NCI-H1092 treated with DMSO at 0.1 percent for 48 hours (cell line): ENCODE measurements at regions not wholly inside any gene's neighbourhood (a gene's known extent, or its start where the extent isn't known, plus 50 kb on each side); places are given as distances from the start of the nearest gene placed in this dataset.

ENCODE experiments used
- DNase-seq: peaks from one replicate; lab custom pipeline; 2025; lab: John Stamatoyannopoulos, UW

- no peak for DNase-seq
These were observed 246.5 kb upstream of the MDFIC2 start for GRCh38 chr3:70558956-70559355.

GRCh38 chr3:70557976-70558375 is 245.5 kb upstream of the MDFIC2 start:
- DNase-seq: no peak

- DNase-seq: no peak
These were observed 243.6 kb upstream of the MDFIC2 start for GRCh38 chr3:70556056-70556455.

- DNase-seq: no peak
These were observed 241.7 kb upstream of the MDFIC2 start for GRCh38 chr3:70554170-70554569.

- DNase-seq: peak; percentile 21
These were observed 238.4 kb upstream of the MDFIC2 start for GRCh38 chr3:70550723-70551319.

GRCh38 chr3:70546679-70547078 is 234.2 kb upstream of the MDFIC2 start:
- no peak for DNase-seq

- DNase-seq: no peak
These were observed 231.1 kb upstream of the MDFIC2 start for GRCh38 chr3:70543493-70543892.

- no peak for DNase-seq
These were observed 227.5 kb upstream of the MDFIC2 start for GRCh38 chr3:70539908-70540307.

GRCh38 chr3:70532806-70533205 is 220.4 kb upstream of the MDFIC2 start:
- DNase-seq: no peak

GRCh38 chr3:70531838-70532489 is 219.5 kb upstream of the MDFIC2 start:
- DNase-seq: no peak

- peak; percentile 5 for DNase-seq
These were observed 218.7 kb upstream of the MDFIC2 start for GRCh38 chr3:70531063-70531657.

- DNase-seq: no peak
These were observed 218.2 kb upstream of the MDFIC2 start for GRCh38 chr3:70530626-70531025.

GRCh38 chr3:70527026-70527425 is 214.6 kb upstream of the MDFIC2 start:
- no peak for DNase-seq

- no peak for DNase-seq
These were observed 207.6 kb upstream of the MDFIC2 start for GRCh38 chr3:70519913-70520659.

GRCh38 chr3:70519026-70519425 is 206.6 kb upstream of the MDFIC2 start:
- no peak for DNase-seq

- DNase-seq: no peak
These were observed 205.9 kb upstream of the MDFIC2 start for GRCh38 chr3:70518356-70518755.

GRCh38 chr3:70517124-70517890 is 204.9 kb upstream of the MDFIC2 start:
- no peak for DNase-seq

GRCh38 chr3:70516076-70516475 is 203.6 kb upstream of the MDFIC2 start:
- DNase-seq: no peak

- DNase-seq: no peak
These were observed 195.0 kb upstream of the MDFIC2 start for GRCh38 chr3:70507486-70507885.

- DNase-seq: no peak
These were observed 194.3 kb upstream of the MDFIC2 start for GRCh38 chr3:70506775-70507174.

GRCh38 chr3:70501561-70501960 is 189.1 kb upstream of the MDFIC2 start:
- DNase-seq: no peak

GRCh38 chr3:70488816-70489215 is 176.4 kb upstream of the MDFIC2 start:
- DNase-seq: no peak
